Mesenchymal stem cell (in vitro differentiated cells and primary cell): ENCODE measurements at regions not wholly inside any gene's neighbourhood (a gene's known extent, or its start where the extent isn't known, plus 50 kb on each side); places are given as distances from the start of the nearest gene placed in this dataset.
A peak's percentile ranks its signal among the peaks of the same experiment; 100 is the strongest.

Source experiments
- DNase-seq: peaks from one replicate; pipeline ENCODE4 v3.0.0-alpha.2; 2013
- H2AFZ ChIP-seq: one replicate; pipeline ENCODE4 v1.6.1; 2013; ENCODE audit warnings: low read depth, mild to moderate bottlenecking, control low read depth, inconsistent platforms, low read length, moderate library complexity
- H2AK5ac ChIP-seq: 2 replicates; pipeline ENCODE4 v1.6.1; 2013; ENCODE audit warnings: low read length, moderate library complexity, mild to moderate bottlenecking, inconsistent platforms; ENCODE audit not compliant: severe bottlenecking
- H2BK120ac ChIP-seq: one replicate; pipeline ENCODE4 v1.6.1; 2013; ENCODE audit warnings: low read depth, mild to moderate bottlenecking, inconsistent platforms, low read length, moderate library complexity
- H2BK12ac ChIP-seq, 2 experiments: one replicate each; pipeline ENCODE4 v1.6.1; 2013; ENCODE audit warnings: inconsistent platforms in 2 of 2, low read length in 2 of 2, mild to moderate bottlenecking in 2 of 2, moderate library complexity in 2 of 2, control low read depth in 1 of 2
- H2BK15ac ChIP-seq: one replicate; pipeline ENCODE4 v1.6.1; 2013; ENCODE audit warnings: mild to moderate bottlenecking, low read depth, inconsistent platforms; ENCODE audit not compliant: poor library complexity, severe bottlenecking
- H2BK5ac ChIP-seq: 2 replicates; pipeline ENCODE4 v1.6.1; 2013; ENCODE audit warnings: low read depth, mild to moderate bottlenecking, low read length, control low read depth, inconsistent platforms; ENCODE audit not compliant: poor library complexity, severe bottlenecking
- H3K14ac ChIP-seq, 2 experiments: one replicate each; pipeline ENCODE4 v1.6.1; 2013; ENCODE audit warnings: inconsistent platforms in 2 of 2, low read length in 2 of 2, control low read depth in 1 of 2, mild to moderate bottlenecking in 1 of 2, moderate library complexity in 1 of 2
- H3K18ac ChIP-seq, 2 experiments: one replicate each; pipeline ENCODE4 v1.6.1; 2013; ENCODE audit warnings: inconsistent platforms in 2 of 2, low read length in 2 of 2, control low read depth in 1 of 2, low read depth in 1 of 2, mild to moderate bottlenecking in 1 of 2
- H3K23ac ChIP-seq, 2 experiments: one replicate each; pipeline ENCODE4 v1.6.1; 2013; ENCODE audit warnings: inconsistent platforms in 2 of 2, low read length in 2 of 2, mild to moderate bottlenecking in 2 of 2, moderate library complexity in 2 of 2, control low read depth in 1 of 2
- H3K27ac ChIP-seq: 2 replicates; pipeline ENCODE4 v1.5.1; 2013; ENCODE audit warnings: mild to moderate bottlenecking, moderate library complexity, low read length, control low read depth, inconsistent platforms; ENCODE audit not compliant: poor library complexity, severe bottlenecking
- H3K27me3 ChIP-seq, 2 experiments: 2 replicates each; pipeline versions ENCODE4 v1.6.1 to v1.7.0; 2013; ENCODE audit warnings: low read length in 2 of 2, mild to moderate bottlenecking in 2 of 2, moderate library complexity in 2 of 2, control low read depth in 1 of 2, inconsistent platforms in 1 of 2; ENCODE audit not compliant: control insufficient read depth in 1 of 2, insufficient read depth in 1 of 2
- H3K36me3 ChIP-seq, 2 experiments: 2 replicates each; pipeline versions ENCODE4 v1.6.1 to v1.7.0; 2013; ENCODE audit warnings: low read length in 2 of 2, control low read depth in 1 of 2, inconsistent platforms in 1 of 2, low read depth in 1 of 2, mild to moderate bottlenecking in 1 of 2; ENCODE audit not compliant: insufficient read depth in 2 of 2, control insufficient read depth in 1 of 2
- H3K4ac ChIP-seq, 2 experiments: one replicate each; pipeline ENCODE4 v1.6.1; 2013; ENCODE audit warnings: inconsistent platforms in 2 of 2, low read length in 2 of 2, mild to moderate bottlenecking in 2 of 2, moderate library complexity in 2 of 2, control low read depth in 1 of 2, low read depth in 1 of 2
- H3K4me1 ChIP-seq: 2 replicates; pipeline ENCODE4 v1.6.1; 2013; ENCODE audit warnings: low read depth, low read length, control low read depth; ENCODE audit not compliant: control insufficient read depth, insufficient read depth
- H3K4me2 ChIP-seq: 2 replicates; pipeline ENCODE4 v1.6.1; 2013; ENCODE audit warnings: low read length, mild to moderate bottlenecking, inconsistent platforms; ENCODE audit not compliant: poor library complexity, severe bottlenecking
- H3K4me3 ChIP-seq, 2 experiments: 2 replicates each; pipeline versions ENCODE4 v1.5.1 to v1.7.0; 2013; ENCODE audit warnings: low read length in 2 of 2, mild to moderate bottlenecking in 2 of 2, control low read depth in 1 of 2, low read depth in 1 of 2; ENCODE audit not compliant: insufficient read depth in 1 of 2
- H3K79me1 ChIP-seq: replicated peaks from 2 replicates; pipeline ENCODE4 v1.6.1; 2013; ENCODE audit warnings: mild to moderate bottlenecking, control low read depth, low read length, inconsistent platforms; ENCODE audit not compliant: poor library complexity, severe bottlenecking
- H3K9ac ChIP-seq: 2 replicates; pipeline ENCODE4 v1.7.0; 2013; ENCODE audit warnings: mild to moderate bottlenecking, low read length, moderate library complexity
- H3K9me3 ChIP-seq: 2 replicates; pipeline ENCODE4 v1.7.0; 2013; ENCODE audit warnings: mild to moderate bottlenecking, low read length; ENCODE audit not compliant: control insufficient read depth
- H4K8ac ChIP-seq: one replicate; pipeline ENCODE4 v1.6.1; 2013; ENCODE audit warnings: inconsistent platforms, mild to moderate bottlenecking, low read length, moderate library complexity
- H4K91ac ChIP-seq: one replicate; pipeline ENCODE4 v1.6.1; 2013; ENCODE audit warnings: mild to moderate bottlenecking, low read length, inconsistent platforms
- WGBS: methylation state at CpG from one replicate; pipeline ENCODE4 v1.1.7; 2013; ENCODE audit warnings: mixed read lengths; 5-methylcytosine and 5-hydroxymethylcytosine counted together

GRCh38 chr4:11634283-11634682 is 205.6 kb upstream of the HS3ST1 start:
- peak overlapping the region; percentile 95 for H2BK5ac ChIP-seq
- H3K9ac ChIP-seq = no peak overlapping the region
- no peak overlapping the region for H2BK120ac ChIP-seq
- H3K23ac ChIP-seq = no peak overlapping the region
- H3K18ac ChIP-seq = no peak overlapping the region
- no peak overlapping the region for H2AFZ ChIP-seq
- H3K4me2 ChIP-seq = no peak overlapping the region
- H3K36me3 ChIP-seq = no peaks in the 10 kb centered on the region
- H3K4ac ChIP-seq = no peak overlapping the region
- H3K4me1 ChIP-seq = peaks cover 7% of the 10 kb centered on the region
- H2BK12ac ChIP-seq = no peak overlapping the region
- no peak overlapping the region for H4K91ac ChIP-seq
- 100% methylated on average over 2 of the region's 2 CpGs for WGBS
- H3K14ac ChIP-seq = no peak overlapping the region
- H4K8ac ChIP-seq = no peak overlapping the region
- peak overlapping the region; percentile 98 for H3K27ac ChIP-seq
- H2BK15ac ChIP-seq = no peak overlapping the region
- H3K27me3 ChIP-seq = no peaks in the 10 kb centered on the region
- peak overlapping the region; percentile 21 for H2AK5ac ChIP-seq
- peaks cover 5% of the 10 kb centered on the region for H3K9me3 ChIP-seq
- H3K79me1 ChIP-seq = no peaks in the 10 kb centered on the region
- no peak overlapping the region for H3K4me3 ChIP-seq
- no peak for DNase-seq

DNA sequence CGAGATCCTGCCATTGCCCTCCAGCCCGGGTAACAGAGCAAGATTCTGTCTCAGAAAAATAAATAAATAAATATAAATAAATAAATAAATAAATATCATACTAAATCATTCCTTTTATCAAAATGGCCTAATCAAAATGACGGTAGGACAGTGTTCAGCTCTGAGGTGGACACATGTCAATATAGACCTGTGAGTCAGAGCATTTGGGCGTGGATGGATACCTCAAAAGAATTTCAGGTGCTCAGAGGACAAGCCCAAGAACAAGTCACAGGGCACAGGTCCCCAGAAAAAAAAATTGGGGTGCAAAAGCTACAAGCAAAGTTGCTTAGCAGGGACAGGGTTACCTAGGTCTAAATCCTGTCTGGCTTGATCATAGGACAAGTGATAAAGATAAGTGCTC is 204.7 kb upstream of the HS3ST1 start:
- no peaks in the 10 kb centered on the region for H3K36me3 ChIP-seq
- H3K9ac ChIP-seq = no peak overlapping the region
- H3K27ac ChIP-seq = no peak overlapping the region
- no peak overlapping the region for H3K14ac ChIP-seq
- no peaks in the 10 kb centered on the region for H3K27me3 ChIP-seq
- H4K91ac ChIP-seq = no peak overlapping the region
- H3K4me3 ChIP-seq = no peak overlapping the region
- H3K4me2 ChIP-seq = no peak overlapping the region
- no peak overlapping the region for H2BK120ac ChIP-seq
- peaks cover 10% of the 10 kb centered on the region for H3K4me1 ChIP-seq
- H2BK15ac ChIP-seq = no peak overlapping the region
- no peak overlapping the region for H2BK12ac ChIP-seq
- peaks cover 1% of the 10 kb centered on the region for H3K9me3 ChIP-seq
- H2BK5ac ChIP-seq = no peak overlapping the region
- H3K4ac ChIP-seq = no peak overlapping the region
- DNase-seq = no peak
- no peak overlapping the region for H3K18ac ChIP-seq
- no peaks in the 10 kb centered on the region for H3K79me1 ChIP-seq
- H2AK5ac ChIP-seq = peak overlapping the region; percentile 76
- H2AFZ ChIP-seq = no peak overlapping the region
- no peak overlapping the region for H4K8ac ChIP-seq
- no peak overlapping the region for H3K23ac ChIP-seq
- WGBS = 60% methylated on average over 3 of the region's 4 CpGs

GRCh38 chr4:11632483-11632882 is 203.8 kb upstream of the HS3ST1 start:
- H3K36me3 ChIP-seq = no peaks in the 10 kb centered on the region
- H3K9me3 ChIP-seq = no peaks in the 10 kb centered on the region
- H2BK120ac ChIP-seq = no peak overlapping the region
- H4K91ac ChIP-seq = no peak overlapping the region
- H2BK5ac ChIP-seq = no peak overlapping the region
- H3K4me1 ChIP-seq = peaks cover 11% of the 10 kb centered on the region
- no peaks in the 10 kb centered on the region for H3K27me3 ChIP-seq
- no peak overlapping the region for H3K9ac ChIP-seq
- H3K4ac ChIP-seq = no peak overlapping the region
- no peaks in the 10 kb centered on the region for H3K79me1 ChIP-seq
- H2AFZ ChIP-seq = no peak overlapping the region
- H3K14ac ChIP-seq = no peak overlapping the region
- no peak overlapping the region for H4K8ac ChIP-seq
- peak overlapping the region; percentile 51 for H2AK5ac ChIP-seq
- no peak overlapping the region for H2BK15ac ChIP-seq
- WGBS = 90% methylated on average over 5 of the region's 6 CpGs
- H3K4me3 ChIP-seq = no peak overlapping the region
- H3K18ac ChIP-seq = no peak overlapping the region
- no peak for DNase-seq
- no peak overlapping the region for H3K4me2 ChIP-seq
- no peak overlapping the region for H3K23ac ChIP-seq
- H2BK12ac ChIP-seq = no peak overlapping the region
- no peak overlapping the region for H3K27ac ChIP-seq

DNA sequence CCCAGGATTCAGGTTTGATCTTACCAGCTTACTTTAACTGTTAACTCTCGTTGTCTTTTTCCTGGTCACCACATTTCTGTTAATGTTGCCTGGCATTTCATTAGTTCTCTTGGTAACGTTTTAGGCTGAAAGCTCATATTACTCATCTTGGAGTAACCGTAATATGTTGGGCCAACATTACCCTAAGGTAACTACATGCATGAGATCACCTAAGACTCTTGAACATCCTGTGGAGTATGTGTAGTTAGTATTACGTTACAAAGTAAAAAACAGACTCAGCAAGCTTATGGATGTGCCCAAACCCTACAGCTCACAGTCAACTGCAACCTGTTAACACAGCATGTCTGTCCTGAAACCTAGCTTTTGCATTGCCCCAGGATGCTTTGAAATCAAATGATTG is 203.3 kb upstream of the HS3ST1 start:
- H3K4ac ChIP-seq = no peak overlapping the region
- H4K8ac ChIP-seq = no peak overlapping the region
- 96% methylated on average over 3 of the region's 4 CpGs for WGBS
- no peak overlapping the region for H2AFZ ChIP-seq
- no peaks in the 10 kb centered on the region for H3K27me3 ChIP-seq
- H3K9me3 ChIP-seq = no peaks in the 10 kb centered on the region
- H3K4me1 ChIP-seq = peaks cover 11% of the 10 kb centered on the region
- no peak overlapping the region for H3K14ac ChIP-seq
- H2AK5ac ChIP-seq = no peak overlapping the region
- no peak overlapping the region for H3K9ac ChIP-seq
- no peak overlapping the region for H3K23ac ChIP-seq
- H3K27ac ChIP-seq = no peak overlapping the region
- H4K91ac ChIP-seq = no peak overlapping the region
- no peaks in the 10 kb centered on the region for H3K36me3 ChIP-seq
- H2BK120ac ChIP-seq = no peak overlapping the region
- H3K18ac ChIP-seq = no peak overlapping the region
- H3K4me2 ChIP-seq = no peak overlapping the region
- H2BK12ac ChIP-seq = no peak overlapping the region
- DNase-seq = no peak
- no peaks in the 10 kb centered on the region for H3K79me1 ChIP-seq
- H3K4me3 ChIP-seq = no peak overlapping the region
- H2BK15ac ChIP-seq = no peak overlapping the region
- H2BK5ac ChIP-seq = no peak overlapping the region
